Activated naive CD4-positive, alpha-beta T cell treated with anti-CD3 and anti-CD28 coated beads, Interleukin-2, amount 10 ng/mL, durations not matched to agents 7 days and 5 days (primary cell): ENCODE measurements at regions not wholly inside any gene's neighbourhood (a gene's known extent, or its start where the extent isn't known, plus 50 kb on each side); places are given as distances from the start of the nearest gene placed in this dataset.
"Not testable (repeated sequence)": the region's sequence is repeated elsewhere in the genome, so short reads cannot be mapped to it uniquely, and the experiment has no call there.

Source experiments
- CTCF ChIA-PET: fragments of 350-600 bp; sonication (Branson Sonifier 250); formaldehyde crosslinking; loops from one replicate; lab custom pipeline; 2021; ENCODE audit warnings: antibody characterized with exemption; lab: Charles Lee
- DNase-seq: peaks from one replicate; pipeline ENCODE4 v3.0.0-alpha.2; 2020
- H3K27ac Mint-ChIP-seq: one replicate; pipeline ENCODE4 v1.8.0; 2021; ENCODE audit warnings: mild to moderate bottlenecking, moderate library complexity, mixed read lengths
- H3K27me3 Mint-ChIP-seq: one replicate; pipeline ENCODE4 v1.8.0; 2021; ENCODE audit warnings: mild to moderate bottlenecking, mixed read lengths
- H3K36me3 Mint-ChIP-seq: one replicate; pipeline ENCODE4 v1.8.0; 2021; ENCODE audit warnings: mixed read lengths
- H3K4me1 Mint-ChIP-seq: one replicate; pipeline ENCODE4 v1.8.0; 2021; ENCODE audit warnings: mixed read lengths
- H3K4me3 Mint-ChIP-seq: one replicate; pipeline ENCODE4 v1.8.0; 2021; ENCODE audit warnings: mild to moderate bottlenecking, moderate library complexity, mixed read lengths
- H3K9me3 Mint-ChIP-seq: one replicate; pipeline ENCODE4 v1.8.0; 2021; ENCODE audit warnings: mixed read lengths

- CTCF ChIA-PET: no interaction called here
Observed at GRCh38 chr12:17591005-17591681, 498.9 kb downstream of the RERGL start.

GRCh38 chr12:17588968-17589367, 501.0 kb downstream of the RERGL start:
- H3K4me3 Mint-ChIP-seq: no peak overlapping the region
- peaks cover 9% of the 10 kb centered on the region for H3K9me3 Mint-ChIP-seq
- H3K36me3 Mint-ChIP-seq: no peaks in the 10 kb centered on the region
- CTCF ChIA-PET: no interaction called here
- H3K27me3 Mint-ChIP-seq: no peaks in the 10 kb centered on the region
- H3K27ac Mint-ChIP-seq: no peak overlapping the region
- H3K4me1 Mint-ChIP-seq: no peaks in the 10 kb centered on the region
- no peak for DNase-seq

More at GRCh38 chr12:17591005-17591681, 498.9 kb downstream of the RERGL start:
- H3K9me3 Mint-ChIP-seq: peaks cover 8% of the 10 kb centered on the region
- H3K36me3 Mint-ChIP-seq: no peaks in the 10 kb centered on the region
- no peak for DNase-seq
- no peak overlapping the region for H3K4me3 Mint-ChIP-seq
- H3K27me3 Mint-ChIP-seq: no peaks in the 10 kb centered on the region
- H3K4me1 Mint-ChIP-seq: no peaks in the 10 kb centered on the region
- no peak overlapping the region for H3K27ac Mint-ChIP-seq

- no peaks in the 10 kb centered on the region for H3K27me3 Mint-ChIP-seq
- CTCF ChIA-PET: no interaction called here
Observed at GRCh38 chr12:17579205-17580026, 510.6 kb downstream of the RERGL start.

GRCh38 chr12:17577405-17577804, 512.6 kb downstream of the RERGL start:
- H3K27ac Mint-ChIP-seq: no peak overlapping the region
- no peaks in the 10 kb centered on the region for H3K27me3 Mint-ChIP-seq
- no peak overlapping the region for H3K4me3 Mint-ChIP-seq
- no peaks in the 10 kb centered on the region for H3K4me1 Mint-ChIP-seq
- H3K36me3 Mint-ChIP-seq: no peaks in the 10 kb centered on the region
- CTCF ChIA-PET: no interaction called here
- H3K9me3 Mint-ChIP-seq: peaks cover 3% of the 10 kb centered on the region
- DNase-seq: no peak

More at GRCh38 chr12:17579205-17580026, 510.6 kb downstream of the RERGL start:
- Mint-ChIP-seq H3K9me3 (peaks cover 2% of the 10 kb centered on the region), H3K4me1 (no peaks in the 10 kb centered on the region), H3K36me3 (no peaks in the 10 kb centered on the region), H3K27ac (no peak overlapping the region), H3K4me3 (no peak overlapping the region)
- DNase-seq: no peak

GRCh38 chr12:17572250-17572649, 517.7 kb downstream of the RERGL start:
- Mint-ChIP-seq H3K4me1 (no peaks in the 10 kb centered on the region), H3K9me3 (peaks cover 3% of the 10 kb centered on the region), H3K4me3 (no peak overlapping the region)

GRCh38 chr12:17571047-17571446, 518.9 kb downstream of the RERGL start:
- no peaks in the 10 kb centered on the region for H3K36me3 Mint-ChIP-seq
- H3K4me3 Mint-ChIP-seq: no peak overlapping the region
- H3K4me1 Mint-ChIP-seq: no peaks in the 10 kb centered on the region
- H3K27me3 Mint-ChIP-seq: no peaks in the 10 kb centered on the region
- peaks cover 3% of the 10 kb centered on the region for H3K9me3 Mint-ChIP-seq
- CTCF ChIA-PET: no interaction called here
- no peak for DNase-seq
- no peak overlapping the region for H3K27ac Mint-ChIP-seq

More at GRCh38 chr12:17572250-17572649, 517.7 kb downstream of the RERGL start:
- CTCF ChIA-PET: no interaction called here
- H3K27me3 Mint-ChIP-seq: no peaks in the 10 kb centered on the region
- no peak overlapping the region for H3K27ac Mint-ChIP-seq
- no peaks in the 10 kb centered on the region for H3K36me3 Mint-ChIP-seq
- no peak for DNase-seq

- CTCF ChIA-PET, H3K36me3 Mint-ChIP-seq, H3K27ac Mint-ChIP-seq, H3K27me3 Mint-ChIP-seq, DNase-seq, H3K4me1 Mint-ChIP-seq, H3K4me3 Mint-ChIP-seq: not testable (repeated sequence)
- H3K9me3 Mint-ChIP-seq: peaks cover 10% of the 10 kb centered on the region
Observed at GRCh38 chr12:17564630-17565029, 525.4 kb downstream of the RERGL start.

- Mint-ChIP-seq H3K4me3 (no peak overlapping the region), H3K36me3 (no peaks in the 10 kb centered on the region), H3K4me1 (no peaks in the 10 kb centered on the region), H3K27ac (no peak overlapping the region), H3K9me3 (peaks cover 11% of the 10 kb centered on the region), H3K27me3 (no peaks in the 10 kb centered on the region)
- CTCF ChIA-PET: no interaction called here
- DNase-seq: no peak
Observed at GRCh38 chr12:17550011-17550410, 540.0 kb downstream of the RERGL start.

GRCh38 chr12:17540921-17541320, 549.1 kb downstream of the RERGL start:
- Mint-ChIP-seq H3K36me3 (no peaks in the 10 kb centered on the region), H3K27me3 (no peaks in the 10 kb centered on the region), H3K4me1 (no peaks in the 10 kb centered on the region), H3K4me3 (no peak overlapping the region), H3K27ac (no peak overlapping the region), H3K9me3 (peaks cover 9% of the 10 kb centered on the region)
- CTCF ChIA-PET: no interaction called here
- no peak for DNase-seq

- CTCF ChIA-PET: no interaction called here
- Mint-ChIP-seq H3K4me1 (no peaks in the 10 kb centered on the region), H3K9me3 (peaks cover 11% of the 10 kb centered on the region), H3K36me3 (no peaks in the 10 kb centered on the region), H3K27me3 (no peaks in the 10 kb centered on the region), H3K27ac (no peak overlapping the region), H3K4me3 (no peak overlapping the region)
- no peak for DNase-seq
Observed at GRCh38 chr12:17528394-17528793, 561.6 kb downstream of the RERGL start.

GRCh38 chr12:17527021-17527420, 563.0 kb downstream of the RERGL start:
- no peaks in the 10 kb centered on the region for H3K27me3 Mint-ChIP-seq
- no peak overlapping the region for H3K27ac Mint-ChIP-seq
- H3K4me3 Mint-ChIP-seq: no peak overlapping the region
- CTCF ChIA-PET: no interaction called here
- DNase-seq: no peak
- H3K4me1 Mint-ChIP-seq: no peaks in the 10 kb centered on the region
- no peaks in the 10 kb centered on the region for H3K36me3 Mint-ChIP-seq
- H3K9me3 Mint-ChIP-seq: peaks cover 5% of the 10 kb centered on the region

GRCh38 chr12:17511369-17511768, 578.6 kb downstream of the RERGL start:
- no peaks in the 10 kb centered on the region for H3K4me1 Mint-ChIP-seq
- H3K4me3 Mint-ChIP-seq: no peak overlapping the region
- H3K9me3 Mint-ChIP-seq: peaks cover 23% of the 10 kb centered on the region
- CTCF ChIA-PET: no interaction called here
- no peak for DNase-seq
- H3K36me3 Mint-ChIP-seq: no peaks in the 10 kb centered on the region
- no peaks in the 10 kb centered on the region for H3K27me3 Mint-ChIP-seq
- no peak overlapping the region for H3K27ac Mint-ChIP-seq

GRCh38 chr12:17507336-17507735, 582.7 kb downstream of the RERGL start:
- H3K27me3 Mint-ChIP-seq: no peaks in the 10 kb centered on the region
- no peak overlapping the region for H3K4me3 Mint-ChIP-seq
- no peak overlapping the region for H3K27ac Mint-ChIP-seq
- no peaks in the 10 kb centered on the region for H3K36me3 Mint-ChIP-seq
- peaks cover 12% of the 10 kb centered on the region for H3K9me3 Mint-ChIP-seq
- H3K4me1 Mint-ChIP-seq: no peaks in the 10 kb centered on the region
- DNase-seq: no peak
- CTCF ChIA-PET: no interaction called here

GRCh38 chr12:17503742-17504141, 586.3 kb downstream of the RERGL start:
- H3K36me3 Mint-ChIP-seq: no peaks in the 10 kb centered on the region
- no peak overlapping the region for H3K27ac Mint-ChIP-seq
- CTCF ChIA-PET: no interaction called here
- H3K4me1 Mint-ChIP-seq: no peaks in the 10 kb centered on the region
- DNase-seq: no peak
- no peak overlapping the region for H3K4me3 Mint-ChIP-seq
- H3K27me3 Mint-ChIP-seq: no peaks in the 10 kb centered on the region
- peaks cover 8% of the 10 kb centered on the region for H3K9me3 Mint-ChIP-seq

- DNase-seq: no peak
- CTCF ChIA-PET: no interaction called here
- Mint-ChIP-seq H3K27ac (no peak overlapping the region), H3K9me3 (peaks cover 3% of the 10 kb centered on the region), H3K27me3 (no peaks in the 10 kb centered on the region), H3K4me1 (no peaks in the 10 kb centered on the region), H3K4me3 (no peak overlapping the region), H3K36me3 (no peaks in the 10 kb centered on the region)
Observed at GRCh38 chr12:17489452-17489851, 600.5 kb downstream of the RERGL start.
